Activated gamma-delta T cell treated with Interleukin-2 at 50 U/mL for 16 hours (primary cell): ENCODE measurements at regions not wholly inside any gene's neighbourhood (a gene's known extent, or its start where the extent isn't known, plus 50 kb on each side); places are given as distances from the start of the nearest gene placed in this dataset.

Experiments
- DNase-seq: peaks from one replicate; pipeline ENCODE4 v3.0.0-alpha.2; 2020

DNA sequence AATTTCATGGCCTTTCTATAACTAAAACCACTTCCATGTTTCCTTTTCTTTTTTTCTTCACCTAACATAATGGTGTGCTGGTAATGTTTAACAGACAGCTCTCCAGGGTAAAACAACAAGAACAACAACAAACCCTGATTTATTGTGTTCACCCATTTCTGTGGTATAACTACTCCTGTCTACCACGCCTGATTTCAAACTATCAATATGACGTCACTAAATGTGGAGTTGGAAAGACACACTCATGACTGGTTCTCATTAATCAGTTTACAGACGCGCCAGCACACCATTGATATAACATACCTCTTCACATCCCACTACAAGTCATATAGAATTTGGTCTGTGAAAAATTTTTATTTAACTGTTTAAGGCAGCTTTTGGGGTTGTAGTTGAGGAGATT lies 142.9 kb downstream of the ARRDC3 start:
- no peak for DNase-seq

GRCh38 chr5:91235271-91235694 lies 147.8 kb downstream of the ARRDC3 start:
- no peak for DNase-seq

- DNase-seq, result no peak
Observed at GRCh38 chr5:91232523-91232922, 150.6 kb downstream of the ARRDC3 start.

- no peak for DNase-seq
Observed at GRCh38 chr5:91229031-91229727, 153.9 kb downstream of the ARRDC3 start.

DNA sequence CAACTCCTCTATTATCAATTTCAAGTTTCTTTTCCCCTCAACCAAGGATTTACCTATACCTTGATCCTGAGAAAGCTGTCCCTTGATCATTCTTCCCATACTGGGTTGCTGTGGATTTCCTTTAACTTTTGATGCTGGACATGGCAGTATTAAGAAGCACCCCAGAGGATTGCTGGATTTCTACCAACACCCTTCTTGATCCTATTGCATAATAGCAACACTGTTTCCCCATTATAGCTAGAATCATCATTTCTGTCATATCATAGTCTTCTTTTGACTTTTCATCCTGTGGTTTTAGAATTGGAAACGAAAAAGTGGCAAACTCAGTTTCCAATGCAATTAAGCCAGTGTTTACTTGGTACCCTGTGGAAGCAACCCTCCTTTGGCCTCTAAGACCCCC lies 154.9 kb downstream of the ARRDC3 start:
- DNase-seq, result no peak

DNA sequence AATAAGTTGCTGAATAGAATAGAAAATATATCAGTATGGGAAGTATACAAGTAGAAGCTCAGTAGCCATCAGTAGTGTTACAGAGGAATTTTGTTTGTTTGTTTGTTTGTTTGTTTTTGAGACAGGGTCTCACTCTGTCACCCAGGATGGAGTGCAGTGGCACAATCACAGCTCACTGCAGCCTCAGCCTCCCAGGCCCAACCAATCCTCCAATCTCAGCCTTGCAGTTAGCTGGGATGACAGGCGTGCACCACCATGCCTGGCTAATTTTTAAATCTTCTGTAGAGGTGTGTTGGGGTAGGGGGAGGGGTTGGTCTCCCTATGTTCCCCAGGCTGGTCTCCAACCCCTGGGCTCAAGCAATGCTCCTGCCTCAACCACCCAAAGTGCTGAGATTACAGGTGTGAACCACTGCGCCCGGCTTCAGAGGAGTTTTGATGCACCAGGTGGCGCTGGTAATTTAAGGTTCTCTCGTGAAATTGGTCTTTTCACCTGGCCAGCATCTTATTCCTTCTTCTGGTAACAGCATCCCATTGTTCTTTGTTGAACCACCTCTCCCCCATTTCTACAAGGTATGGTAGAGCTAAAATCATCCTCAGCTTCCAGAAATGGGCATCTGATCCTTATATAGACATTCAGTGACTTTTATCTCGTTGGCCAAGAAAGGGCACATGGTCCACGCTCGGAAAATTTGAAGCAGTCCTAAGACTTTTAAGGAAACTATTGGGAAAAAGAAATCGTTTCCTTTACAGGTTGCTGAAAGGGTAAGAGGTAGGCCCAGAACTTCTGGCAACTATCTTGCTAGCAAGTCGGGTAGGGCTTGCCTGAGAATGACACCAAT lies 157.1 kb downstream of the ARRDC3 start:
- DNase-seq, result peak; percentile 60

- no peak for DNase-seq
Observed at GRCh38 chr5:91224969-91225368, 158.1 kb downstream of the ARRDC3 start.

DNA sequence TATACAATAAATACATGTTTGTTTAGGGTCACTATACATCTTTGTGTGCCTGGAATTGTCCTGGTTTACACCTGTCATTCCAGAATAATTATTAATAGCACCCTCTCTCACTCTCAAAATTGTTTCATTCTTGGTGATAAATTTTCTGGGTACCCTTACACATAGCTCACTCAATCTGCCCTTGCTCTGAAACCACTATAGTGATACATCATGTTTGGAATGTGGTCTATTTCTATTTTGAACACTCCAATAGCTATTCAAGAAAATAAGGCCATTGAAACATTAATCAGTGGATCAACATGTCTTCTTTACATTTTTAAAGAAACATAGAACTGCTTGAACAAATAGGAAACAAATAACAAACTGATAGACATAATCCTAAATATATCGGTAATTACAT lies 158.7 kb downstream of the ARRDC3 start:
- no peak for DNase-seq

DNA sequence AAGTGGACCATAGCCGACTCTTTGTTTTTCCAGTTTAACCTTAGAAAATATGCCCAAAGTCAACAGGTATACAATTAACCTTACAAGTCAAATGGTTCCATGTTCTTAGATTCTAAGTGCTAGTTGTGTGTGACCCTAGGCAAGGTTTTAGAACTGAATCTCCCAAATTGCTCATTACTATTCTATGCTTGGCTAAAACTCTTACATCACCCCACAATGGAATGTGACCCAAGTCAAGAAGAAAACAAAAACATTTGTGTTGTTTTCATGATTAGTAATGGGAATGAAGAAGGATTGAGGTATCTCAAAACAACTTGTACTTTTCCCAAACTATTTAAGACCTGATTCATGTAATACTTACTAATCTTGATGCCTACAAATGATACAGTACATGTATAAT lies 159.2 kb downstream of the ARRDC3 start:
- no peak for DNase-seq

DNA sequence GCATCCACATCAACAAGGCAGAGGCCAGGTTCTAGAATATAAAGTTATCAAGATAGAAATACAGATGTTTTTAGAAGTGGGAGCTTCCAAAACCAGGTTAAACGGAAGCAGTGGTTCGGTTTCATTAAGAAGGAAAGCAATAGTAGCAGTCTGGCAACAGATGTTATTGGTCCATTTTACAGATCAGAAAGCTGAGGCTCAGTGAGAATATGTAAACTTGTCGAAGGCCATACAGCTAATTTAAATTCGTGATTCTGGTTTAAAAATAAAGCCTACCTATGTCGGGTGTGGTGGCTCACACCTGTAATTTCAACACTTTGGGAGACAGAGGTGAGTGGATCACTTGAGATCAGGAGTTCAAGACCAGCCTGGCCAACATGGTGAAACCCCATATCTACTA lies 160.6 kb downstream of the ARRDC3 start:
- DNase-seq, result no peak

DNA sequence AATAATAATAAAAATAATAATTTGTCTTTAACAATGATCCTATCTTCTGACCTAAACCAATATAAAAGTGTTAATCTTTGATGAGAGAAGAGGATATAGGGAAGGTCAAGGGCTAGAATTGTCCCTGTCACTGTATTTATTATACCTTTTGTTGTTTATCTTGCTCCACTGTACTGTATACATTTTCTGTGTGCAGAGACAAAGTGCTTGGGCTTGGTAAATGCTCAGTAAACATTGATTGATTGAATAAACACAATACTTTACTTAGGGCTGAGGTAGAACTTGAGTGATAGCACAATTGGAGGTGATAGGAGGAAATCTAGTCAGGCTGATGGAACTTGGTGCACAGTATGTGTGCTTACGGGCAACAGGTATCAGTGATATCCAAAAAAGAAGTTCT lies 161.2 kb downstream of the ARRDC3 start:
- DNase-seq, result no peak

GRCh38 chr5:91219803-91220371 lies 163.2 kb downstream of the ARRDC3 start:
- DNase-seq, result peak; percentile 7

GRCh38 chr5:91219091-91219802 lies 163.9 kb downstream of the ARRDC3 start:
- DNase-seq, result no peak

- no peak for DNase-seq
Observed at GRCh38 chr5:91217859-91218258, 165.3 kb downstream of the ARRDC3 start.

DNA sequence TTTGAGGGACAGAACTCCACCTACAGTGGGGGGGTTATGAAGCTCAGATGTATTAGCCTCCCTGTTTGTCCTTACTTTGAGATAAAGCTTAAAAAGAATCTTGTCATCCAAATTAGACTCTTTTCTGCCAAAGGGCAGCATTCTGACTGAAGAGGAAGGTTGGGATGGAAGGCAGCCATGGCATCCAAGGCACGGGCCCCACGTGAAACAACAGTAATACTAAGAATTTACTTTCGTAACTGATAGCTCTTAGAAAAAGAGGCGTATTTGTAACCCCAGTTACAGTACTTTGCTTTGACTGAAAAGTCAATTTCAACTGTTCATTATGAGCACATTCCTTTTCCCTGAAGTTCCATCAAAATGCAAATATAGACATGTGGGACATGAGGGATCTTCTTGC lies 168.5 kb downstream of the ARRDC3 start:
- no peak for DNase-seq
